WERI-Rb-1 (cell line): ENCODE measurements at regions not wholly inside any gene's neighbourhood (a gene's known extent, or its start where the extent isn't known, plus 50 kb on each side); places are given as distances from the start of the nearest gene placed in this dataset.

Experiments
- DNase-seq: peaks from one replicate; pipeline ENCODE4 v3.0.0-alpha.2; 2020
- H3K27ac ChIP-seq: fragments of 250-450 bp; sonication (Bioruptor Pico); 2 replicates; pipeline ENCODE4 v1.5.1; 2020; ENCODE audit warnings: mild to moderate bottlenecking, moderate library complexity
- H3K27me3 ChIP-seq: fragments of 250-450 bp; sonication (Bioruptor Pico); 2 replicates; pipeline ENCODE4 v1.5.1; 2021; ENCODE audit warnings: mild to moderate bottlenecking, low read depth, moderate library complexity; ENCODE audit not compliant: insufficient read depth, severe bottlenecking
- H3K36me3 ChIP-seq: fragments of 250-450 bp; sonication (Bioruptor Pico); 2 replicates; pipeline ENCODE4 v1.5.1; 2020; ENCODE audit warnings: mild to moderate bottlenecking, moderate library complexity
- H3K4me3 ChIP-seq: 2 replicates; pipeline ENCODE4 v1.5.1; 2011; ENCODE audit warnings: low read depth, mild to moderate bottlenecking, control low read depth, low read length
- H3K9me3 ChIP-seq: fragments of 250-450 bp; sonication (Bioruptor Pico); 2 replicates; pipeline ENCODE4 v1.5.1; 2021; ENCODE audit warnings: mild to moderate bottlenecking, moderate library complexity; ENCODE audit not compliant: severe bottlenecking
- TF ChIP-seq, protein P1 (sequence below): IDR thresholded peaks from 2 replicates; pipeline ENCODE4 v1.5.1; 2011; ENCODE audit warnings: low read depth, mild to moderate bottlenecking, control low read depth, inconsistent platforms, low read length

DNA sequence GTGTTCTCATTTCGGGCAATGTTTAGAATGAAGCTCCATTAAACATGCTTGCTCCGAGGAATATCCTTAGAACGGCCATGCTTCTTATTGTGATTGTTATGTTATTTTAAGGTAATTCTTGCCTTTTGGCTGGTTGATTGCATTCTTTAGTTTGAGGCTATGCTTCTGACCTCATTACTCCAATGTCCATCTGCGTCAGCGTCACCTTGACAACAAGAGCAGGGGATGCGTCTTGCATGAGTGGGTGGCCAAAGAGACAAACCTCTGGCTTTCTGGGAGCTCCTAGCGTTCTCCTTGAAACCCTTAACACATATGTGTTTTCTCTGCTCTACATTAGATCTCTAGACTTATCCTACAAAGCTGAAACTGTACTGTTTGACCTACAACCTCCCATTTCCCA is 184.3 kb downstream of the THBS2 start:
- H3K4me3 ChIP-seq = no peak overlapping the region
- no peaks in the 10 kb centered on the region for H3K9me3 ChIP-seq
- DNase-seq = no peak
- TF ChIP-seq, protein P1, sequence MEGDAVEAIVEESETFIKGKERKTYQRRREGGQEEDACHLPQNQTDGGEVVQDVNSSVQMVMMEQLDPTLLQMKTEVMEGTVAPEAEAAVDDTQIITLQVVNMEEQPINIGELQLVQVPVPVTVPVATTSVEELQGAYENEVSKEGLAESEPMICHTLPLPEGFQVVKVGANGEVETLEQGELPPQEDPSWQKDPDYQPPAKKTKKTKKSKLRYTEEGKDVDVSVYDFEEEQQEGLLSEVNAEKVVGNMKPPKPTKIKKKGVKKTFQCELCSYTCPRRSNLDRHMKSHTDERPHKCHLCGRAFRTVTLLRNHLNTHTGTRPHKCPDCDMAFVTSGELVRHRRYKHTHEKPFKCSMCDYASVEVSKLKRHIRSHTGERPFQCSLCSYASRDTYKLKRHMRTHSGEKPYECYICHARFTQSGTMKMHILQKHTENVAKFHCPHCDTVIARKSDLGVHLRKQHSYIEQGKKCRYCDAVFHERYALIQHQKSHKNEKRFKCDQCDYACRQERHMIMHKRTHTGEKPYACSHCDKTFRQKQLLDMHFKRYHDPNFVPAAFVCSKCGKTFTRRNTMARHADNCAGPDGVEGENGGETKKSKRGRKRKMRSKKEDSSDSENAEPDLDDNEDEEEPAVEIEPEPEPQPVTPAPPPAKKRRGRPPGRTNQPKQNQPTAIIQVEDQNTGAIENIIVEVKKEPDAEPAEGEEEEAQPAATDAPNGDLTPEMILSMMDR = no peak
- H3K36me3 ChIP-seq = no peaks in the 10 kb centered on the region
- no peaks in the 10 kb centered on the region for H3K27me3 ChIP-seq
- no peak overlapping the region for H3K27ac ChIP-seq

DNA sequence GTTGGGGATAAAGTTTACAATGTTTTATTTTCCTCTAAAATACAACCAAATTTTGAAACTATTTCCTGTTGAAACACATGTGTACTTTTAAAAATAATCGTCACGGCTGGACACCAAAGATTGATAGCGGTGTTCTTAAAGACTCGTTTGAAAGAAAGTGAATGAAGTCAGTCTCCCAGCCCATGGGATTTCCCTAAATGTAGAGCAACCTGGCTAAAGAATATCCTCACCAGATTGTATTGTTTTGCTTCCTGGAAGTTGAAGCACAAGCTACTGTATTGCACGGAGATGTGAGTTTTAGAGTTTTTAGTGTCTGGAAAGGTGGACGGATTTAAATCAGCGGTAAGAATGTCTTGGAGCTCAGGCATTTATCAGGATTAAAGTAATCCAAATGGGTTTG is 189.5 kb downstream of the THBS2 start:
- no peak for DNase-seq
- TF ChIP-seq, protein P1 = no peak

DNA sequence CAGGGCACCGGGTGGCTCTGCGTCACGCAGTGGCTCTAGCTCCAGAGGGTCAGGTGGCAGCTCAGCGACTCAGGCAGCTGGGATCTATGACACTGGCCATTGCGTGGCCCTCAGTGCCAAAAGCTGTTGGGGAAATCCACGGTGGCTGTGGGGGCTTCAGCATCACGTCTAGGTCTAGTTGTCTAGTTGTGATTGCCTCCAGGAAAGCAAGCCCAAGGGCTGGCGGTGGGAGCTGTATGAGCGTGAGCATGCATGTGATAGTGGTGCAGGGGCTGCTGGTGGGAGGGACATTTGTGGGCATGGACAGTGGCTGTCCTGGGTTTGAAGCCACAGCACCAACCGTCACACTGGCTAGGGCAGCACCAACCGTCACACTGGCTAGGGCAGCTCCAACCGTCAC is 191.4 kb downstream of the THBS2 start:
- H3K36me3 ChIP-seq = no peaks in the 10 kb centered on the region
- TF ChIP-seq, protein P1 = no peak
- no peaks in the 10 kb centered on the region for H3K27me3 ChIP-seq
- DNase-seq = no peak
- no peak overlapping the region for H3K27ac ChIP-seq
- no peaks in the 10 kb centered on the region for H3K9me3 ChIP-seq
- H3K4me3 ChIP-seq = no peak overlapping the region

More for the DNA sequence above, 189.5 kb downstream of the THBS2 start:
- Histone ChIP-seq H3K36me3 (no peaks in the 10 kb centered on the region), H3K9me3 (no peaks in the 10 kb centered on the region), H3K4me3 (no peak overlapping the region), H3K27me3 (no peaks in the 10 kb centered on the region), H3K27ac (no peak overlapping the region)

DNA sequence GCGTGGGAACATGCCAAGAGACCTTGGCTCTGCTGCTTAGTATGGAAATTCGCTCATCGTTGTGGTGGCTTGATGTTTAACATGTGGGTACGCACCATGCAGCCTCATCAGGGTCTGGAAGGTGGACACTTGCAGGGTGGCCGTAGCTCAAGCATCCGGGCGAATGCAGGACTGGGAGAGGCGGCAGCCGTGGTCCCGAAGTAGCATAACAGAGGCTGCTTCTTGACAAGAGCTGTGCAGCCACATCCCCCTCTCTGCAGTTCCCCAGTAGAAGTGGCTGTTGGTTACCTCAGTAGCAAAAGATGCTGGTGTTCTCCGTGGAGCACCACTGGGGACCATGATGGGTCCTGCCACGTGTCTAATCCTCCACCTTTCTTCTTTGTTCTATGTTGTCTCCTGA is 195.0 kb downstream of the THBS2 start:
- TF ChIP-seq, protein P1 = no peak
- H3K9me3 ChIP-seq = no peaks in the 10 kb centered on the region
- H3K27me3 ChIP-seq = no peaks in the 10 kb centered on the region
- no peaks in the 10 kb centered on the region for H3K36me3 ChIP-seq
- no peak overlapping the region for H3K27ac ChIP-seq
- no peak overlapping the region for H3K4me3 ChIP-seq
- no peak for DNase-seq

DNA sequence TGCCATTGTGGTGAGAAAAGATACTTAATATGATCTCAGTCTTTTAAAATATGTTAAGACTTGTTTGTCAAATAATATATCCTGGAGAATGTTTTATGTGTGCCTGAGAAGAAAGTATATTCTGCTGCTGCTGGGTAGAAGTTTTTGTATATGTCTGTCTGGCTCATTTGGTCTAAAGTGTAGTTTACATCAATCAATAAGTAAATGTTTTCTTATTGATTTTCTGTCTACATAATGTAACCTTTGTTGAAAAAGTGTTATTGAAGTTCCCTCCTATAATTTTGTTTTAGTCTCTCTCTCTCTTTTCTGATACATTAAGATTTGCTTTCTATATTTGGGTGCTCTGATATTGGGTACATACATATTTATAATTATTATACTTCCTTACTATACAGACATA is 201.2 kb downstream of the THBS2 start:
- Histone ChIP-seq H3K27ac (no peak overlapping the region), H3K27me3 (no peaks in the 10 kb centered on the region), H3K9me3 (no peaks in the 10 kb centered on the region), H3K36me3 (no peaks in the 10 kb centered on the region), H3K4me3 (no peak overlapping the region)
- TF ChIP-seq, protein P1 = no peak
- DNase-seq = no peak

DNA sequence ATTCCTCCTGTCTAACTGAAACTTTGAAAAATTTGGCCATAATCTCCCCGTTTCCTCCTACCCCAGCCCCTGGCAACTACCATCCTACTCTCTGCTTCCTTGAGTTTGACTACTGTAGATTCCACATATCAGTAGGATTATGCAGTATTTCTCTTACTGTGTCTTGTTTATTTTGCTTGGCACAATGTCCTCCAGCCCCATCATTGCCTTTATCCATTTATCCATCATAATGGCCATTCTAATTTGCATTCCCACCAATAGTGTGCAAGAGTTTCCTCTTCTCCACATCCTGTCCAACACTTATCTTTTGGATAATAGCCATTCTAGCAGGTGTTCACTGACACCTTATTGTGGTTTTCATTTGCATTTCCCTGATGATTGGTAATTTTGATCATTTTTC is 202.3 kb downstream of the THBS2 start:
- no peak overlapping the region for H3K27ac ChIP-seq
- no peak overlapping the region for H3K4me3 ChIP-seq
- H3K27me3 ChIP-seq = no peaks in the 10 kb centered on the region
- TF ChIP-seq, protein P1 = no peak
- H3K9me3 ChIP-seq = no peaks in the 10 kb centered on the region
- DNase-seq = no peak
- no peaks in the 10 kb centered on the region for H3K36me3 ChIP-seq
